C4-2B (cell line): ENCODE measurements at regions not wholly inside any gene's neighbourhood (a gene's known extent, or its start where the extent isn't known, plus 50 kb on each side); places are given as distances from the start of the nearest gene placed in this dataset.

ENCODE experiments used
- ZFX ChIP-seq: fragments of 450-650 bp; IDR thresholded peaks from 2 replicates; pipeline ENCODE4 v1.6.1; 2017
- TF ChIP-seq, protein P1 (sequence below): fragments of 450-650 bp; conservative IDR thresholded peaks from 2 replicates; pipeline ENCODE4 v1.5.1; 2017; ENCODE audit warnings: mild to moderate bottlenecking

GRCh38 chr5:2989517-2989916 is 238.0 kb upstream of the IRX2 start:
- TF ChIP-seq, protein P1, sequence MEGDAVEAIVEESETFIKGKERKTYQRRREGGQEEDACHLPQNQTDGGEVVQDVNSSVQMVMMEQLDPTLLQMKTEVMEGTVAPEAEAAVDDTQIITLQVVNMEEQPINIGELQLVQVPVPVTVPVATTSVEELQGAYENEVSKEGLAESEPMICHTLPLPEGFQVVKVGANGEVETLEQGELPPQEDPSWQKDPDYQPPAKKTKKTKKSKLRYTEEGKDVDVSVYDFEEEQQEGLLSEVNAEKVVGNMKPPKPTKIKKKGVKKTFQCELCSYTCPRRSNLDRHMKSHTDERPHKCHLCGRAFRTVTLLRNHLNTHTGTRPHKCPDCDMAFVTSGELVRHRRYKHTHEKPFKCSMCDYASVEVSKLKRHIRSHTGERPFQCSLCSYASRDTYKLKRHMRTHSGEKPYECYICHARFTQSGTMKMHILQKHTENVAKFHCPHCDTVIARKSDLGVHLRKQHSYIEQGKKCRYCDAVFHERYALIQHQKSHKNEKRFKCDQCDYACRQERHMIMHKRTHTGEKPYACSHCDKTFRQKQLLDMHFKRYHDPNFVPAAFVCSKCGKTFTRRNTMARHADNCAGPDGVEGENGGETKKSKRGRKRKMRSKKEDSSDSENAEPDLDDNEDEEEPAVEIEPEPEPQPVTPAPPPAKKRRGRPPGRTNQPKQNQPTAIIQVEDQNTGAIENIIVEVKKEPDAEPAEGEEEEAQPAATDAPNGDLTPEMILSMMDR = no peak
- TF ChIP-seq ZFX = no peak
